ENCODE measurements at regions not wholly inside any gene's neighbourhood (a gene's known extent, or its start where the extent isn't known, plus 50 kb on each side); places are given as distances from the start of the nearest gene placed in this dataset.
"Not testable (repeated sequence)": the region's sequence is repeated elsewhere in the genome, so short reads cannot be mapped to it uniquely, and the experiment has no call there.

- DNase-seq, result not testable (repeated sequence)
Observed at GRCh38 chr9:30292026-30292425, 2092.4 kb upstream of the ACO1 start.

DNA sequence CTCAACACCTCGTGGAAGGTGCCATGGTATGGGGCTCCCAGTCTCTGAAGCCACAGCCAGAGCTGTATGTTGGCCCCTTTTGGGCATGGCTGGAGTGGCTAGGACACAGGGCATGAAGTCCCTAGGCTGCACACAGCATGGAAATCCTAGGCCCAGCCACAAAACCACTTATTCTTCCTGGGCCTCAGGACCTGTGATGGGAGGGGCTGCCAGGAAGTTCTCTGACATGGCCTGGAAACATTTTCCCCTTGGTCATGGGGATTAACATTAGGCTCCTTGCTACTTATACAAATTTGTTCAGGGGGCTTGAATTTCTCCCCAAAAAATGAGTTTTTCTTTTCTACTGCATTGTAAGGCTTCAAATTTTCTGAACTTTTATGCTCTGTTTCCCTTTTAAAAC, 2091.2 kb upstream of the ACO1 start:
- no peak for DNase-seq

DNA sequence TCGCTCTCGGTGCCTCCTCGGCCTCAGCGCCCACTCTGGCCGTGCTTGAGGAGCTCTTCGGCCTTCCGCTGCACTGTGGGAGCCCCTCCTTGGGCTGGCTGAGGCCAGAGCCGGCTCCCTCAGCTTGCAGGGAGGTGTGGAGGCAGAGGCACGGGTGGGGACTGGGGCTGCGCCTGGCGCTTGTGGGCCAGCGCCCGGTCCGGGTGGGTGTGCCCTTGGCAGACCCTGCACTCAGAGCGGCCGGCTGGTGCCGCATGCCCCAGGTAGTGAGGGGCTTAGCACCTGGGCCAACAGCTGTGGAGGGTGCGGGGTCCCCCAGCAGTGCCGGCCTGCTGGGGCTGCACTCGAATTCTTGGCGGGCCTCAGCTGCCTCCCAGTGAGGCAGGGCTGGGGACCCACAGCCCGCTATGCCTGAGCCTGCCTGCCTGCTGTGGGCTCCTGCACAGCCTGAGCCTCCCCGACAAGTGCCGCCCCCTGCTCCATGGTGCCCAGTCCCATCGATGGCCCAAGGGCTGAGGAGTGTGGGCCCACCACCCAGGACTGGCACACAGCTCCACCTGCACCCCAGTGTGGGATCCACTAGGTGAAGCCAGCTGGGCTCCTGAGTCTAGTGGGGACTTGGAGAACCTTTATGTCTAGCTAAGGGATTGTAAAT, 2085.2 kb upstream of the ACO1 start:
- DNase-seq, result no peak

DNA sequence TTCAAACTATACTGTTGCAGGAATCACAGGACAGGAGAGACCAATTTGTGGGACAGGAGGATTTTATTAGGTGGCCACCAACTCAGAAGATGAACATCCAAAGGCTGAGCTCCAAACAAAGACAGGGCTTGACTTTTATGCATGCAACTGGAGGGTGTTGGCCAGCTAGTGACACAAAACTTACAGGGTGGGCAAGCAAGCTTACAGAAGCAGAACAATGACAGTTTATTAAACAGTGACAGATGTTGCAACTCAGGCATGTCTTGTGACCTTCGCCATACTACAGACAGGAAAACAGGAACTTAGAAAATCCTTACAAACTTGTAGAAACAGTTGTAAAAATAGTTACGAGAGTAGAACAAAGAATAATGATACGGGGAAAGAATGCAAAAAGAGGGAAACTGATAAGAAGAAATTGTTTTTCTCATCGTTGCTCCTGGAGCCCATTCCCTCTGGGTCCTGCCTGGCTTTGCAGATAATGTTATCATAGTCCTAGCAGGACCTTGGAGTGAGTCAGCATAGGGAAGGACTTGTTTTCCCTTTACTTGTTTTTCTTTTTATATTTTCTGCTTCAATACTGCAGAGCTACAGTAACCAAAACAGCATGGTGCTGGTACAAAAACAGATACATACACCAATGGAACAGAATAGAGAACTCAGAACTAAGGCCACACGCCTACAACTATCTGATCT, 2083.0 kb upstream of the ACO1 start:
- no peak for DNase-seq

DNA sequence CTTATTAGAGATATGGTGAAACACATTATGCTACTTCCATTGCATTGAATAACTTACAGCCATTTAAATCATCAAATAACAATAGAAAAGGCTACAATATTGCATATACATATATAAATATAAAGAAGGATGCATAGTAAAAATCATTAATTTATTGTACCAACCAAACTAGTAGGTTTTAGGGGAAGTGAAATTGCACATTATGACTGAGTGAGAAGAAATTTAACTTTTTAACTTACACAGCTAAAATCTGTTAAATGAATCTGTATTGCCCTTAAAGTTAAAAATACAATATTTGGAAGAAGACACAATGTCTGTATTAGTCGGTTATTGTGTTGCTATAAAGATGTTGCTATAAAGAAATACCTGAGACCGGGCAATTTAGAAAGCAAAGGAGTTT, 2073.7 kb upstream of the ACO1 start:
- DNase-seq, result no peak

GRCh38 chr9:30329431-30329830, 2055.0 kb upstream of the ACO1 start:
- no peak for DNase-seq

DNA sequence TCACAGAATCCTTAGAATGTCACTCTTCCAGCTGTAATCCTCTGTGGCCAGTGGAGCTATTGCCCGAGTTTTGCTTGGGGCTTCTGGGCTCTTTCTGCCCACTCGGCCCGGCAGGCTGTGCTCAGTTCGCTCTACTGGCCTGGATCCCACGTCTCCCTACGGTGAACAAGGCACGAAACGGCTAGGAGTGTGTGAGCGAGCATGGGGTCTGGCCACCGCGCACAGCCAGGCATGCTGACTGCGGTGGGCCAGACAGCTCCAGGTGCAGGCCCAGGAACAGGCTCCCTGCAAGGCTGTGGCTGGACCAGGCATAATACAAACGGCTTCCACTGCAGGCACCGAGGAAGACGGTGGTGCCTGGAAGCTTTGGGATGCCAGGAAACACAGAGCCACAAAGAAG, 2035.5 kb upstream of the ACO1 start:
- DNase-seq, result no peak

DNA sequence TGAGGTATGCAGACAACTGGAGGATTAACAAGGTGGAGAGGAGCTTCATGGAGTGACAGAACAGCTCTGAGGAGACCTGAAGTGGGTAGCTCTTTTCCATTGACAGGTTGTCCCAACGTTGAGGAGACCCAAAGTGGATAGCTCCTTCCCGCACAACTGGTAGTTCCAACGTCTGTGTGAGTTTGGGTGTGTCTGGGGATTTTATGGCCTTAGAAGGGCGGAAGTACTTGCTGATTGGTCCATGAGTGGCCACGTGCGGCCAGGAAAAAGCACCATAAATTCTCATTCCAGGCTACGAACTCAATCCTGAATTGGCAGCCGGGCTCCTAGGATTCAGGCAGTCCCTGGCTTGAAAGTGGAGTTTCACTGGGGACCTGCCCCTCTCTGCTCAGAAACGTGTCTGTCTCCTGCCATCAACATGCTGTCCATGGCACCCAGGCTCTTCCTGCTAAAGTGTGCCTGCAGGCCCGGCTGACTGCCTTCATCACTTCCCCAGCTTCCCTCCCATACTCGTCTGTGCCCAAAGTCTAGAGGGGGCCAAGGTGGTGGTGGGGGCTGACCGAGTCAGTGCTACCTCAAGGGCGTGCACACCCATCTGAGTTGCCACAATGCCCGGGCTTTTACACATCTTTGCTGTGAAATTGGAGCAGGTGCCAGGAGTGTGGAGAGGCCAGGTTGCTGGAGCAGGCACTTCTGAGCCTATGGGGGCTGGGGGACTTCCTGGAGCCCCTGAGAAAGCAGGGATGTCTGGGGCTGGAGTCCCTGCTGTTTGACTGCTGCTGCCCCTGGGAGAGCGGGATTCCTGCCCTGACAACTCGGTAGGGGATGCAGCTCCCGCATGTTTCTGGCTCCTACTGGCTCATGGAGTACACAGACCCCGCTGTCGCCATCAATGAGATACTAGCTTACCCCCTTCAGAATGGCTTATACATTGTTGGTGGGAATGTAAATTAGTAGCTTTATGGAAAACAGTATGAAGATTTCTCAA, 2034.6 kb upstream of the ACO1 start:
- DNase-seq, result no peak

- no peak for DNase-seq
Observed at GRCh38 chr9:30356221-30356620, 2028.2 kb upstream of the ACO1 start.

DNA sequence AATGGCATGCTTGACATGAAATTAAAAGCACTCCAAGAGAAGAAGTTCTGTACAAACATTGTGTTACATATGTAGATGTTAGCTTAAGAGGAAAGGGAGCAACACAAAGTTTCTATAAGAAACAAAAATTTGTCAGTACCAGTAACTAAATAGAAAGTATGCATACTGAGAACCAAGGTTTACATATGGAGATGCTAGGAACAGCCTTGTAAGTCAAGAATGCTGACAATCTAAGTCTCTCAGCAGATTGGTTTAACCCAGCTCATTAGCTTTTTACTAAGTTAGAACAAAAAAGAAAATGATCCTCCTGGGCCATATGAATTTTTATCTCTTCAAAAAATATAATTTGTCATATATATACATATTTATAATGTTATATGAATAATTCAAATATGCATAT, 2022.1 kb upstream of the ACO1 start:
- DNase-seq, result no peak

DNA sequence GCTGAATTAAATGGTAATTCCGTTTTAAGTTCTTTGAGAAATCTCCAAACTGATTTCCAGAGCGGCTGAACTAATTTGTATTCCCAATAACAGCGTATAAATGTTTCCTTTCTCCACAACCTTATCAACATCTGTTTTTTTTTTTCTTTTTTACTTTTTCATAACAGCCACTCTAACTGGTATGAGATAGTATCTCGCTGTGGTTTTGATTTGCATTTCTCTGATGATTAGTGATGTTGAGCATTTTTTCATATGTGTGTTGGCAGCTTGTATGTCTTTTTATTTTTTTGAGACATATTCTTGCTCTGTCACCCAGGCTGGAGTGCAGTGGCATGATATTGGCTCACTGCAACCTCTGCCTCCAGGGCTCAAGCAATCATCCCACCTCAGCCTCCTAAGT, 2018.3 kb upstream of the ACO1 start:
- not testable (repeated sequence) for DNase-seq

DNA sequence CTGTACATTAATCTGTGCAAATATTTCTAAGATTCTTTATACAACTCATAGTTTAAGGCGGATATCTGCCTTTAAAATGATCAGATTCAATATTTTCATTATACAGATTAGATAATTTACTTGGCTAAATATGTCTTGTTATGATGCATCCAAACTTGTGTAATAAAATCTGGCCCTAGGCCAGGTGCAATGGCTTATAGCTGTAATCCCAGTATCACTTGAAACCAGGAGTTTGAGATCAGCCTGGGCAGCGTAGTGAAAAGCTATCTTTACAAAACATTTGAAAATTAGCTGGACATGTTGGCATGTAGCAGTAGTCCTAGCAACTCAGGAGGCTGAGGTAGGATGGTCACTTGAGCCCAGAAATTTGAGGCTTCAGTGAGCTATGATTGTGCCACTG, 2002.2 kb upstream of the ACO1 start:
- no peak for DNase-seq

DNA sequence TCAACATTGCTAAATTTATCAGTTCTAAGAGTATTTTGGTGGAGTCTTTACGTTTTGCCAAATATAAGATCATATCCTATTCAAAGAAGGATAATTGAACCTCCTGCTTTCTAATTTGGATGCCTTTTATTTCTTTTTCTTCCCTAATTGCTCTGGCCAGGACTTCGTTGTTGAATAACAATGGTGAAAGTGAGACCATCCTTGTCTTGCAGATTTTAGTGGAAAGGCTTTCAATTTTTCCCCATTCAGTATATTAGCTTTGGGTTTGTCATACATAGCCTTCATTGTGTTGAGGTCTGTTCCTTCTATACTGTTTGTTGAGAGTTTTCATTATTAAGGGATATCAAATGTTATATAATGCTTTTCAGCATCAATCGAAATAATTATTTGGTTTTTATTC, 1974.2 kb upstream of the ACO1 start:
- DNase-seq, result no peak

GRCh38 chr9:30411571-30411970, 1972.9 kb upstream of the ACO1 start:
- DNase-seq, result no peak

DNA sequence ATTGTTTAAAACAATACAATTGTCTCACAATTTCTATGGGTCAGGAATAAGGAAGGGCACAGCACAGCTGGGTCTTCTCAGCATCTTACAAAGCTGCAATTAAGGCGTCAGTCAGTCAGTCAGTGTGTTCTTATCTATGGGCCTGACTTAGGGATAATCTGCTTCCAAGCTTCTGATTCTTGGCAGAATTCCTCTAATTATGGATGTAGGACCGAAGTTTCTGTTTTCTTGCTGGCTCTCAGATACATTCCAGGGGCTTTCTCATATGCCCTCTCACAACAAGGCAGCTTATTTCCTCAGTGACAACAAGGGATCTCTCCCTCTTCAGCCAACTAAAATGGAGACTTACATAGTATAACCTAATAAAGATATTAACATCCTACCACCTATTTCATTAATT, 1925.3 kb upstream of the ACO1 start:
- no peak for DNase-seq

DNA sequence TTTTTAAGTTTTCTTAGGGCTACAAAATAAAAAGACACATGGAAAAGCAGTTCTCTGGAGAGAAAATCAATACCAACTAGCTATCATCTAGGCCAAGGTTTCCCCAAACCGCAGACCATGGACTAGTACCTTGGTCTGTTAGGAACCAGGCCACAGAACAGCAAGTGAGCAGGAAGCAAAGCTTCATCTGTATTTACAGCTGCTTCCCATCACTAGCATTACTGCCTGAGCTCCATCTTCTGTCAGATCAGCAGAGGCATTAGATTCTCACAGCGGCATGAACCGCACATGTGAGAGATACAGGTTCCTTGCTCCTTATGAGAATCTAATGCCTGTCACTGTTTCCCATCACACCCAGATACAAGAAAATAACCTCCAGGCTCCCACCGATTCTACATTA, 1907.6 kb upstream of the ACO1 start:
- DNase-seq, result no peak

DNA sequence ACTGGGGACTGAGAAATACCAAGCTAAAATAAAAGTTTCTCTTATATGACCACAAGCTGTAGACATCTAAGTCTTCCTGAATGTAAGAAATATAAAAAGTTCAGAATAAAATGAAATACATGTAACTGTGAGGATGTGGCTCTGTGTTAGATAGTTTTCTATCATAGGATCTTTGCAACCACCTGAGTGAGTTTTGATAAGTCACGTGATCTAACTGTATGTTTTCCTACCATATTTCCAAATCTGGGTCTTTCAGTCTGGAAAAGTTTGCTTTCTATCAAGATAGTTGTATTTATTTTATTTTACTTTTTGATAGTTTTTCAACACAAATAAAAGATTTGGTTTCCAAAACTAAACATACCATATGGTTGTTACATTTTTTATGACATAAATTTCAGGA, 1905.8 kb upstream of the ACO1 start:
- DNase-seq, result no peak

- DNase-seq, result no peak
Observed at GRCh38 chr9:30482499-30482898, 1901.9 kb upstream of the ACO1 start.

- no peak for DNase-seq
Observed at GRCh38 chr9:30484690-30485089, 1899.8 kb upstream of the ACO1 start.

DNA sequence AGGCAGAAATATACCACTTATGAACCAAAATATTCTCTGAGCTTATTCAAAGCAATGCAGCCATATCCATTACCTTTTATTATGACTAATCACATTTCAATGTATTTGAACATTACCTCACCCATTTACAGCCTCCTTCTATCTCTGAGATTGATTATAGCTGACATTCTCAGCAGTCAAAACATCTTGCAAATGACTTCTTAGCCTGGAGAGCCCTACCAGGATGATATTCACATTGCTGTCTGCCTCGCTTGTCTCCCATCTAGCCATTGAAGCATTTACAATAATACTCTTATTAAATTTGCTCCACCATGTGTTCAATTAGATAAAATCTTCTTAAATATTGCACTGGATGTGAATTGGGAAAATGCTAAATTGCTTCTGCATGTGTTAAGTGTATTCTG, 1879.9 kb upstream of the ACO1 start:
- DNase-seq, result no peak

DNA sequence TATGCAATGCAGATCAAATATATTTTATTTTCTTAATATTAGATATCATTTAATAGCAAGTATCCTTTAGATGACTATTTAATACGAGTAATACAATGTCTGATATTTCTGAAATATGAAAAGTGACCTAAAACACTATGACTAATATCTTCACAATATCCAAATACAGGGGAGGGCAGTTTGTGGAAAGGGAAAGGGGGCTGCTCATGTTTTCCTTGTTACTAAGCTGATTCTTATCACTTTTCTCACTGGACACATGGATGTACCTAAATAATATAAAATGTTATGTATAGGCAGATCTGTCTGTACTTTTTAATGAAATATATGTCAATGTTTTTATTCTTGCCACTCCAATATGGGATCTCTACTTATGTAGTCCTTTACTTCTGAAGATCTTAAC, 1879.1 kb upstream of the ACO1 start:
- no peak for DNase-seq

- DNase-seq, result no peak
Observed at GRCh38 chr9:30506749-30507148, 1877.7 kb upstream of the ACO1 start.

DNA sequence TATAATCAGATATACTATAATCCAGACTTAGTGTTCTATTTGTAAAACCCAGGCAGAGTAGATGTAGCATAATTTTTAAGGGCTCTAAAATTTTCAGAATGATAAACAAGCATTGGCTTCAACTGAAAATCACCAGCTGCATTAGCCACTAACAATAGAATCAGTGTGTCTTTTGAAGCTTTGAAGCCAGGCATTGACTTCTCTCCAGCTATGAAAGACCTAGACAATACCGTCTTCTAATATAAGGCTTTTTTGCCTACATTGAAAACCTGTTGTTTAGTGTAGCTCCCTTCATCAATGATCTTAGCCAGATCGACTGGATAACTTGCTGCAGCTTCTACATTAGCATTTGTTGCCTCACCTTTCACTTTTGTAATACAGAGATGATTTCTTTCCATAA, 1877.3 kb upstream of the ACO1 start:
- no peak for DNase-seq

- no peak for DNase-seq
Observed at GRCh38 chr9:30511666-30512065, 1872.8 kb upstream of the ACO1 start.

All from CD4-positive, alpha-beta T cell treated with Interleukin-15 for 1 hour (primary cell).